Retinal pigment epithelial cell (primary cell): ENCODE measurements at regions not wholly inside any gene's neighbourhood (a gene's known extent, or its start where the extent isn't known, plus 50 kb on each side); places are given as distances from the start of the nearest gene placed in this dataset.

Experiments
- DNase-seq: peaks from one replicate; pipeline ENCODE4 v3.0.0-alpha.2; 2010; ENCODE audit warnings: low read depth
- H3K4me3 ChIP-seq: 2 replicates; pipeline ENCODE4 v1.5.1; 2011; ENCODE audit warnings: mild to moderate bottlenecking, low read length, control low read depth, moderate library complexity
- CTCF ChIP-seq: conservative IDR thresholded peaks from 2 replicates; pipeline ENCODE4 v1.5.1; 2011; ENCODE audit warnings: low read depth, low read length, control low read depth, inconsistent platforms

GRCh38 chr14:38521591-38521990, 265.7 kb upstream of the CLEC14A start:
- no peak for DNase-seq
- no peak overlapping the region for H3K4me3 ChIP-seq
- TF ChIP-seq CTCF: no peak

GRCh38 chr14:38517426-38517825, 261.5 kb upstream of the CLEC14A start:
- no peak for TF ChIP-seq CTCF
- DNase-seq: no peak
- no peak overlapping the region for H3K4me3 ChIP-seq

GRCh38 chr14:38512236-38512635, 256.3 kb upstream of the CLEC14A start:
- TF ChIP-seq CTCF: no peak
- no peak for DNase-seq
- H3K4me3 ChIP-seq: no peak overlapping the region

- TF ChIP-seq CTCF: no peak
- DNase-seq: no peak
- H3K4me3 ChIP-seq: no peak overlapping the region
Observed at GRCh38 chr14:38507299-38507698, 251.4 kb upstream of the CLEC14A start.

GRCh38 chr14:38505973-38506249, 250.0 kb upstream of the CLEC14A start:
- no peak for DNase-seq
- TF ChIP-seq CTCF: no peak
- H3K4me3 ChIP-seq: no peak overlapping the region

- H3K4me3 ChIP-seq: no peak overlapping the region
- DNase-seq: no peak
- no peak for TF ChIP-seq CTCF
Observed at GRCh38 chr14:38505221-38505972, 249.5 kb upstream of the CLEC14A start.

- no peak for DNase-seq
- H3K4me3 ChIP-seq: no peak overlapping the region
- TF ChIP-seq CTCF: no peak
Observed at GRCh38 chr14:38504175-38504574, 248.3 kb upstream of the CLEC14A start.
